GM21717 (cell line): ENCODE measurements at regions not wholly inside any gene's neighbourhood (a gene's known extent, or its start where the extent isn't known, plus 50 kb on each side); places are given as distances from the start of the nearest gene placed in this dataset.
A peak's percentile ranks its signal among the peaks of the same experiment; 100 is the strongest.
"Not testable (repeated sequence)": the region's sequence is repeated elsewhere in the genome, so short reads cannot be mapped to it uniquely, and the experiment has no call there.

ENCODE experiments used
- ATAC-seq: cut with Tn5 transposase; IDR thresholded peaks from one replicate; pipeline ENCODE4 v1.9.1; 2021; ENCODE audit warnings: mild to moderate bottlenecking, moderate library complexity; ENCODE audit not compliant: unreplicated experiment

DNA sequence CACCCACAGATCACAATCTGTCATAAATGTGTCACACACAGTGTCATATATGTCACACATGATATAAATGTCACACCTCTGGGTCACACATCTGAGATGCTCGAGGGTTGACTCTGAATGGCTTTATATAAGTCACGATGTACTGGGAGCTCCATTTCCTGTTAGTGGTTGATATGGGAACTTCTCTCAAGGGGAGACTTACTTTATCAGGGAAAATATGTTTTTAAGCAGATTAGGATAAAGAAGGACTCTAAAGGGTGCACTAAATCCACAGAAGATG is 83.9 kb upstream of the MEF2A start:
- ATAC-seq: no peak

GRCh38 chr15:99482993-99483392 is 82.8 kb upstream of the MEF2A start:
- no peak for ATAC-seq

GRCh38 chr15:99485153-99485961 is 80.4 kb upstream of the MEF2A start:
- no peak for ATAC-seq

DNA sequence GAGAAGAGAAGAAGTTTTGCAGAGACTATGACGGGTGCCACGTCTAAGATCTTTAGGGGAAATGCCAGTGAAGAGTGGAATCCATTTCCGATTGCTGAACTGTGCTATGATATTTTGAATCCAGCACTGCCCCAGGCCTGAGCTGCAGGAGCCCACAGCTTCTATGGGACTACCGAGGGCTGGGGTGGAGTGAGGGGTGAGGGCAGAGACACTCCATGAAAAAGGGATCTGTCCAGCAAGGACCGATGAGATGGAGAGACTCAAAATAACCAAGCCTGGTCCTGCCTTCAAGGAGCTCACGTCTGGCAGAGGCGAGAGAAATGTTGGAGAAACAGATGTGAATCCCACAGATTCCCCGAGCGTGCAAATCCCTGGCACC is 79.8 kb upstream of the MEF2A start:
- ATAC-seq: no peak

DNA sequence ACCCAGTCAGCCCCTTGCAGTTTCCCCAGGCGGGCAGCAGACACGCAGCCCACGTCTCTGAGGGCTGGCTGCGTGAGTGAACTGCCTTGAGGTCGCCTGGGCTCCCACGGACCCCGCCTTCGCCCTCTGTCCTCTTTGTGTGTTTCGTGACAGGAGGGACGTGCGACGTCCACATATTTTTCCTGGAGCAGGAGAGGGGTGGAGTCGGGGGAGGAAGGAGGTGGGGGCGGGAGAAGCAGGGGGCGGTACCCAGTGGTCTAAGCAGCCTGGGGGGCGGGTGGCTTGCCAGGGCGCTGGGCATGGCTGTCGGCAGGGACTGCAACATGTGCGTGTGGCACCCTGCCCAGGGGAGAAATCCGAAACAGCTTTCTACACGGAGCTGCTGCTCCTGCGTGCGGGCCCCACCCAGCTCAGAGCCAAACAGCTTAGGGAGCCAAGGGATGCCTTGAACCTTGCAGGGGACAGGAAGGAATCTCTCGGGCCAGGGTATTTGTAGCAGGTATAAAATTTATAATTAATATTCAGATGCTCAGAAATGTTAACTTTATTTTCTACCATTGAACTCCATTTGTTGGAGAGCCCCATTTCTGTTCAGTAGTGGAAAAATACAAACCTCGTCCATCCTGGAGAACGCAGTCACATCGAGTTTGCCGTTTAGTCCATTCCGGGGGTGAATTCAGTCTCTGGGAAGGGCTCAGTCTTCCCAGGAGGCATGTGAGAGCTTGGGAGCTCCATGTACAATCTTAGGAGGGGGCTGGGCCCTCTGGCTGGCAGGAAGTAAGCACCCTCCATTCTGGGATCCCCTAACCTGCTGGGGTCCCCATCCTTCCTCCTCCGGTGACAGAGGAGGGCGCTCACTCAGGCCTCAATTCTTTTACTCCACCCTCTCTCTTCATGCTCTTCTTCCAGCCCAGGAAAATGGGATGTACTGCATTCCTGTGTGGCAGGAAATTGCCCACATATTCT is 79.1 kb upstream of the MEF2A start:
- ATAC-seq: no peak

- no peak for ATAC-seq
These were observed 78.5 kb upstream of the MEF2A start for GRCh38 chr15:99487337-99487730.

GRCh38 chr15:99492275-99492674 is 73.5 kb upstream of the MEF2A start:
- ATAC-seq: no peak

DNA sequence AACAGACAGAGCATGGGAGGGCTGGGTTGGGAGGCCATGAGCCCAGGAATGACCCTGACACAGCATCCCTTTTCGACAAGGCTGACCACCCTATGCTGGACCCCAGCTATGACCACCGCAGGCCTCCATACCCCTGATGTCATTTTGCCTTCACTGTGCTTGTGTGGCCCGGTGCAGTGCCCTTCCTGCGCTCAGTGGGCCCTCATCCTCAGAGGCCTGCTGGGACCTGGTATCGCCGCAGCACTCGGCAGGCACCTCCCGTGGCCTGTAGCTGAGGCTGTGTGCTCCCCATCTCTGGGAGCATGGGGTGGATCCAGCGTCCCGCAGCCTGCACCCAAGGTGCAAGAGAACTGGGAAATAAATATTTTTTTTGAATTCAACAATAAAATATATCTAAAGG is 73.1 kb upstream of the MEF2A start:
- ATAC-seq: no peak

DNA sequence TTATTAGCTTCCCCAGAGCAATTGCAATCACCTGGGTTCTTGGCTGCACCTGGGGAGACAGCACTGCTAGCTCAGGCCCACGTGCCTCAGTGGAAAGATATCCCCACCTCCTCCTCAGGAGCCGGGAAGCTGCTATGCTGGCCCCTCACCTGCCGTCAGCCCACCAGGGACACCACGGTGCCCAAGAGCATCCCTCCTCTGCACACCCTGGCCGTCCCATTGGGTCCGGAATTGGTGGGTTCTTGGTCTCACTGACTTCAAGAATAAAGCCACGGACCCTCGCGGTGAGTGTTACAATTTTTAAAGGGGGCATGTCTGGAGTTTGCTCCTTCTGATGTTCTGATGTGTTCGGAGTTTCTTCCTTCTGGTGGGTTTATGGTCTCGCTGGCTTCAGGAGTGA is 72.3 kb upstream of the MEF2A start:
- no peak for ATAC-seq

GRCh38 chr15:99494536-99495233 is 71.1 kb upstream of the MEF2A start:
- ATAC-seq: not testable (repeated sequence)

DNA sequence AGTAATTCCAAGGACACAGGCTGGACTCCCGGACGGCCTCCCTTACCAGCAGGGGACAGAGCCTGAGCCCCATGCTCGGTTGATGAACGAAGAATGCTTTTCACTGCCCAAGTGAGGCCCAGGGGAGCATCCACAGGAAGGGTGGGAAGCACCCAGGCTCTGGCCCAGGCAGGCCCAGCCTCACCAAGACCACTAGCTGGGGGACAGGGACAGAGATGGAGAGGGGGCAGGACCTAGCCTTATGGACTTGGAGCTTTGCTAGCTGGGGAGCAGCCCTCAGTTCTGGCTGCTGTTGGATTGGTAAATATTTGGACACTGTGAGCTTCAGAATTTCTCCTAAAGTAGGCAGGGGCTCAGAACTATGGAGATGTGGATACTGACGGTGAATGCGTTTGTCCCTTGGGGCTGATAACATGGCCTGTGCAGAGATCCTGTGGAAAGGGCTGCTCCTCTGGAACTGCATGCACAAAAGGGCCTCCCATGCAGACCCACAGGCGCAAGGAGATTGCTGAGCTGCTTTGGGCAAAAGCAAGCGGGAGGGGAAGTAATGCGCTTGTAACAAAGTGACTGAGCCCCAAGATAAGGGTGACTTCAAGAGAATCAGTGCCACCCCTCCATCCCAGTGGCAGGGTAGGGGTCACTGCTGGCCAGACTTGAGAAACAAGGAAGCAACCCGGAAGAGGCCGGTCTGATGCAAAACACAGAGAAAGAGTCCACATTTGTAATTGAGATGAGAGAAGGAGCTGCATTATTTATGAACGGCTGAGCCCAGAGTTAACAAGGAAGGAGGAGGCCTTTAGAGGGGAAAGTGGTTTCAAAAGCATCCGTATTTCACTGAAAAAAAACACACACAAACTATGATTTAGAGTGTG is 70.1 kb upstream of the MEF2A start:
- ATAC-seq: no peak

DNA sequence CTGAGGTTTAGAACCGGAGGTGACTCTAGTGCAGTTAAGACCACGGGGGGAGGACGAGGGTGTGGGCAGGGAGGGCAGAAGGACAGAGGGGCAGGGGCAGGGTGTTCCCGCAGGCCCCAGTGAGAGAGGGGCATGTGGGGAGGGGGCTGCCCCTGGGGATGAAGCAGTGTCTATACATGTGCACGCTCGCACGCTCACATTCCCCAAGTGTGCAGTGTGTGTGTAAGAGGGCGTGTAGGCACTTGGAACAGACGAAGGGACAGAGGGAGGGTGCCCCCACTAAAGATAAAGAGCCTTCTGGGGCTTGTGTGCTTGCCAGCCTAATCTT is 69.5 kb upstream of the MEF2A start:
- no peak for ATAC-seq

GRCh38 chr15:99502182-99502581 is 63.6 kb upstream of the MEF2A start:
- ATAC-seq: peak; percentile 59

- peak; percentile 9 for ATAC-seq
These were observed 63.1 kb upstream of the MEF2A start for GRCh38 chr15:99502661-99503060.

GRCh38 chr15:99503411-99503810 is 62.4 kb upstream of the MEF2A start:
- no peak for ATAC-seq

DNA sequence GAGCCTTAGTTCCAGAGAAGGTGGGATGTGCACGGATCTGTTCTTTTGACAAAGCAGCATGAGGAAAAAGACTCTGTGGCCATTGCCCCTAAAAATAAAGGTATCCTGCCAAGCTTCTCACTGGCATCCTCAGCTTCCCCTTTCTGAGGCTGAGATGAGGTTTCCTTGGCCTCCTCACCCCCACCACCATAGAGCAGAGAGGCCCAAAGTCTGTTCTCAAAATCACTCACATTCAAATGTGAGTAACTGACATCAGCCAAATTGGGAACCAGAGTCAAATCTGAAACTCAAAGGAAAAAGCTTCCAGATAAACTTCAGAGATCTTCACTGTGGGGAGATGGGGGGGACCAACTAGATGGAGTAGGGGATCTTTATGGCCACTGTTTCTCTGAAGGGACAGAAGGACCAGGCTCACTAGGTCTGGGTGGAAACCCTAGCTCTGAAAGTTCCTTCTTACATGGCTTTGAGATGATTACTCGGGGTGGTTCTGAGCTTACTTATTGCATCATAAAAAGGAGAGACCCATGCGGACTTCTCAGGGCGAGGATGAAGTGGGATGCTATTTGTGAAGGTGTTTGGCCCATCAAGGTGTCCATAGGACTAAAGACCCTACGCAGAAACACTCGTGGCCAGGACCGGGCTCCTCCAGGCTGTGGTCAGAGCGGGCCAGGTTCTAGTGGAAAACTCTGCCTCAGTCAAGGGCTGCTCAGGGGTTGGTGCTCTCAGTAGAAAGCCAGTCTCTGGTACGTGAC is 61.5 kb upstream of the MEF2A start:
- ATAC-seq: peak; percentile 29

DNA sequence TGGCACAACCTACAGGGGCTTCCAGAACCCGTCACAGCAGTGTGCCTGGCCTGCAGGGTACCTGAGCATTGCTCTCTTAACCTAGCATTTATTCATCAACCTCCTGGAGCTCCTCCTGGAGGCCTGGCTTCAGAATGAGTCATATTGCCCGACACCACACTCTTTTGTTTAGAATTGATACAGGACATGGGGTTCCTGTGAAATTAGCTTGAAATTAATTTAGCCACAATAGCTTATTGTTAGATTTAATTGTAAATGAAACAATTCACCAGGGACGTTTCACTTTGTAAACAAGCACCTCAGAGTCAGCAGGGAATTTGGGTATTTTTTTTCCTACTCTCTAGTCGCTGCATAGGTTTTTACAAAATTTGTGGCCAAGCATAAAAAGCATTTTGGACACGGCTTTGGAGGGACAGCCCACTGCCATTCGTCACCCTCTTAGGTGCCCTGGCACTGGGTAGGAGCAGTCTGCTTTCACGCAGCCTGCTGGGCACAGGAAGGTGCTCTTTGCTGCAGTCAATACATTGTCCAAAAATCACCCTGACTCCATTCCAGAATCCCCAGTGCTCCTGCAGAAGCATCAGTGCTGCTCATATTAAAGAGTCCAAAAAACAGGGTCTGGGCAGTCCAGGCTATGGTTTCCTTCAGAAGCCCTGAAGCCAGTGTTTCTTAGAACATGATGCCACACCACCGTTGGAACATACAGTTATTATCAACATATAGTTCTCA is 60.8 kb upstream of the MEF2A start:
- ATAC-seq: peak; percentile 46

DNA sequence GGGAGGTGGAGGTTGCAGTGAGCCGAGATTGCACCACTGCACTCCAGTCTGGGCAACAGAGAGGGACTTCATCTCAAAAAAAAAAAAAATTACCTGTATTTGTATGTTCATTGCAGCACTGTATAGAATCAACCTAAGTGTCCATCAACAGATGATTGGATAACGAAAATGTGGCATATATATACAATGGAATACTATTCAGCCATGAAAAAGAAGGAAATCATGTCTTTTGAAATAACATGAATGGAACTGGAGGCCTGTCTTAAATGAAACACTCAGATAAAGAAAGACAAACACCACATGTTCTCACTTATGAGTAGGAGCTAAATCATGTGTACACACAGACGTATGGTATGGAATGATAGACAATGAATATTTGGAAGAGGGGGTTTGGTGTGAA is 59.4 kb upstream of the MEF2A start:
- ATAC-seq: no peak

- no peak for ATAC-seq
These were observed 58.7 kb upstream of the MEF2A start for GRCh38 chr15:99507016-99507503.
